HepG2 (cell line): ENCODE measurements at regions not wholly inside any gene's neighbourhood (a gene's known extent, or its start where the extent isn't known, plus 50 kb on each side); places are given as distances from the start of the nearest gene placed in this dataset.

Experiments used
- ATAC-seq: fragments of 200-7000 bp; cut with Tn5 transposase; 3 replicates; pipeline ENCODE4 v1.9.1; 2020; ENCODE audit warnings: mild to moderate bottlenecking, moderate library complexity
- BruUV-seq: library from RNA; stranded (reverse); fragments of 400-500 nt; replicated peaks from 2 replicates; lab custom pipeline; 2021; lab: Mats Ljungman, UMichigan
- CTCF ChIA-PET: fragments of 300-600 bp; formaldehyde crosslinking; extraction: SDS; loops from one replicate; lab custom pipeline; 2021; ENCODE audit warnings: low total read pairs, inconsistent platforms, low intra/inter-chr PET ratio; lab: Yijun Ruan, JAX
- POLR2A ChIA-PET: fragments of 350-600 bp; sonication (Branson Sonifier 250); formaldehyde crosslinking; loops from one replicate; lab custom pipeline; 2020; ENCODE audit warnings: antibody characterized with exemption, inconsistent platforms; lab: Yijun Ruan, JAX
- DNase-seq: peaks from one replicate; pipeline ENCODE4 v3.0.0-alpha.2; 2015; ENCODE audit warnings: low spot score
- FAIRE-seq: peaks from 3 replicates; lab custom pipeline; 2011; peaks lifted over from hg19 to GRCh38; lab: Jason Lieb, UNC
- H2AFZ ChIP-seq: one replicate; pipeline ENCODE4 v1.6.1; 2011; ENCODE audit warnings: low read length, inconsistent platforms
- H3K27ac ChIP-seq: fragments of 300-600 bp; 3 replicates; pipeline ENCODE4 v1.8.0; 2011; ENCODE audit warnings: mixed run types, mild to moderate bottlenecking, mixed read lengths, low read length, inconsistent platforms; ENCODE audit not compliant: insufficient read depth; ENCODE audit errors: extremely low read length
- H3K27me3 ChIP-seq, 2 experiments: fragments of 200-600 bp in 1 of 2; 2 replicates in 1 of 2; 3 replicates in 1 of 2; pipeline versions ENCODE4 v1.6.0 to v1.8.0; 2011; ENCODE audit warnings: low read length in 2 of 2, mild to moderate bottlenecking in 2 of 2, moderate library complexity in 2 of 2, inconsistent platforms in 1 of 2; ENCODE audit not compliant: insufficient read depth in 2 of 2, control insufficient read depth in 1 of 2
- H3K36me3 ChIP-seq, 2 experiments: fragments of 200-600 bp in 1 of 2; replicated peaks in 1 of 2; 2 replicates in 1 of 2; 3 replicates in 1 of 2; pipeline versions ENCODE4 v1.5.1 to v1.8.0; 2011; ENCODE audit warnings: low read length in 2 of 2, inconsistent platforms in 1 of 2; ENCODE audit not compliant: insufficient read depth in 2 of 2, control insufficient read depth in 1 of 2
- H3K4me1 ChIP-seq: 2 replicates; pipeline ENCODE4 v1.5.1; 2012; ENCODE audit warnings: low read length, inconsistent platforms; ENCODE audit not compliant: insufficient read depth
- H3K4me2 ChIP-seq: 2 replicates; pipeline ENCODE4 v1.6.0; 2011; ENCODE audit warnings: low read depth, low read length, inconsistent platforms
- H3K4me3 ChIP-seq, 3 experiments: fragments of 200-600 bp in 1 of 3; sonication (generic), shearing (Covaris generic) in 1 of 3; replicated peaks in 1 of 3; 2 replicates each; pipeline ENCODE4 v1.5.1; 2011 to 2016; ENCODE audit warnings: low read length in 3 of 3, inconsistent platforms in 2 of 3, low read depth in 2 of 3, mild to moderate bottlenecking in 2 of 3, control low read depth in 1 of 3, mixed read lengths in 1 of 3; ENCODE audit not compliant: insufficient read depth in 1 of 3
- H3K79me2 ChIP-seq: one replicate; pipeline ENCODE4 v1.6.1; 2011; ENCODE audit warnings: low read length, inconsistent platforms; ENCODE audit not compliant: insufficient read depth
- H3K9ac ChIP-seq: 2 replicates; pipeline ENCODE4 v1.6.0; 2011; ENCODE audit warnings: mild to moderate bottlenecking, low read depth, low read length, inconsistent platforms; ENCODE audit not compliant: insufficient read depth
- H3K9me3 ChIP-seq: 2 replicates; pipeline ENCODE4 v1.5.1; 2012; ENCODE audit warnings: mild to moderate bottlenecking, low read length
- H4K20me1 ChIP-seq: 2 replicates; pipeline ENCODE4 v1.6.0; 2011; ENCODE audit warnings: inconsistent platforms, mild to moderate bottlenecking, low read length, moderate library complexity; ENCODE audit not compliant: insufficient read depth
- ARNT2 ChIP-seq: sonication (generic); formaldehyde crosslinking; IDR thresholded peaks from 2 replicates; pipeline ENCODE4 v1.8.0; 2022; ENCODE audit warnings: mild to moderate bottlenecking, low read depth, missing genetic modification reagents, moderate library complexity
- BHLHE40 ChIP-seq: IDR thresholded peaks from 2 replicates; pipeline ENCODE4 v1.6.1; 2011; ENCODE audit warnings: low read length, improper control_type of control experiment
- DNMT3B ChIP-seq: conservative IDR thresholded peaks from 2 replicates; pipeline ENCODE4 v1.6.1; 2016; ENCODE audit warnings: missing biosample characterization, control low read depth
- HMG20B ChIP-seq: conservative IDR thresholded peaks from 2 replicates; pipeline ENCODE4 v1.6.1; 2016; ENCODE audit warnings: missing genetic modification reagents, missing compliant biosample characterization
- REL ChIP-seq: sonication (generic); formaldehyde crosslinking; conservative IDR thresholded peaks from 2 replicates; pipeline ENCODE4 v1.8.0; 2022; ENCODE audit warnings: mild to moderate bottlenecking, missing genetic modification reagents, moderate library complexity
- SIX4 ChIP-seq: sonication (generic); formaldehyde crosslinking; IDR thresholded peaks from 2 replicates; pipeline ENCODE4 v1.4.0; 2020; ENCODE audit warnings: missing genetic modification reagents
- ZNF121 ChIP-seq: sonication (generic); formaldehyde crosslinking; IDR thresholded peaks from 2 replicates; pipeline ENCODE4 v1.5.0; 2020; ENCODE audit warnings: mild to moderate bottlenecking, missing genetic modification reagents
- ZNF17 ChIP-seq: sonication (generic); formaldehyde crosslinking; IDR thresholded peaks from 2 replicates; pipeline ENCODE4 v1.5.0; 2020; ENCODE audit warnings: mild to moderate bottlenecking, missing genetic modification reagents
- ZNF468 ChIP-seq: sonication (generic); formaldehyde crosslinking; IDR thresholded peaks from 2 replicates; pipeline ENCODE4 v1.8.0; 2022; ENCODE audit warnings: mild to moderate bottlenecking, moderate library complexity, missing genetic modification reagents
- ZNF547 ChIP-seq: sonication (generic); formaldehyde crosslinking; IDR thresholded peaks from 2 replicates; pipeline ENCODE4 v1.5.1; 2020; ENCODE audit warnings: mild to moderate bottlenecking, missing genetic modification reagents
- ZNF558 ChIP-seq: sonication (generic); formaldehyde crosslinking; IDR thresholded peaks from 2 replicates; pipeline ENCODE4 v1.9.0; 2022; ENCODE audit warnings: mild to moderate bottlenecking, missing genetic modification reagents, borderline replicate concordance
- ZNF781 ChIP-seq: sonication (generic); formaldehyde crosslinking; IDR thresholded peaks from 2 replicates; pipeline ENCODE4 v1.5.1; 2020; ENCODE audit warnings: borderline replicate concordance, mild to moderate bottlenecking, missing genetic modification reagents; ENCODE audit errors: not compliant biosample characterization
- WGBS: methylation state at CpG from one replicate; pipeline ENCODE4 v1.1.6; 2017; ENCODE audit warnings: low lambda C conversion rate; 5-methylcytosine and 5-hydroxymethylcytosine counted together
- in situ Hi-C: cut with HindIII; loops from 2 replicates; pipeline ENCODE4 v1.10.0; 2017; ENCODE audit warnings: low pct_unique_long_range_greater_than_20kb; ENCODE audit not compliant: extremely low pct_ligation_motif_present
- intact Hi-C: fragments of 100-400 bp; cut with micrococcal nuclease; formaldehyde crosslinking; loops from one replicate; pipeline ENCODE4 v1.10.0; 2022; ENCODE audit not compliant: unreplicated experiment
- TF ChIP-seq, protein P1 (sequence below): sonication (generic); formaldehyde crosslinking; IDR thresholded peaks from 2 replicates; pipeline ENCODE4 v1.5.0; 2020; ENCODE audit warnings: mild to moderate bottlenecking, missing genetic modification reagents
- TF ChIP-seq, protein P2 (sequence below): sonication (generic); IDR thresholded peaks from 2 replicates; pipeline ENCODE4 v1.6.1; 2016; ENCODE audit warnings: low read depth, borderline replicate concordance

DNA sequence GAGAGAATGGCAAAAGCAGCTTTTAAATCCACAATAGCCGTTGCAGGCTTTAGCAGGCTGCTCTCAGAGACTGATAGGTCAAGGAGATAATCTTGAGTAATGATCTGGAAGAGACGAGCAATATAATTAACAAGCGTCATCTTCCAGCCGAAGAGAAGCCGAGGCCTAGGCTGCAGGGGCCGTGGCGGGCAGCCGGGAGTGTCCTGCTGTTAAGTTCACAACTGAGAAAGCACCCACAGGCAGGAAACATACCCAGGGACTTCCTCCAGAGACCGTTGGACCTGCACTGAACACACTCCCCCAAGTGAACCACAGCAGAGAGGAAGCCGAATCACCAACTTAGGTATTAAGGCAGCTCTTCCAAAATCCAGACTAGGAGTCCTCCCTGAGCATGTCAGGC is 182.3 kb downstream of the IRX2 start:
- ChIA-PET CTCF (no interaction called here), POLR2A (no interaction called here)
- Histone ChIP-seq H3K27me3 (peaks cover 3 to 15% of the 10 kb centered on the region in 2 experiments; a peak in 2 of 5 replicates), H3K79me2 (no peaks in the 10 kb centered on the region), H3K4me3 (no peak overlapping the region), H3K9ac (no peak overlapping the region)
- 10% methylated on average over 9 of the region's 10 CpGs for WGBS
- no peak for FAIRE-seq
- no TSS peak for BruUV-seq
- ATAC-seq = no peak
- in situ Hi-C loops = no loop called here
- TF ChIP-seq, protein P1, sequence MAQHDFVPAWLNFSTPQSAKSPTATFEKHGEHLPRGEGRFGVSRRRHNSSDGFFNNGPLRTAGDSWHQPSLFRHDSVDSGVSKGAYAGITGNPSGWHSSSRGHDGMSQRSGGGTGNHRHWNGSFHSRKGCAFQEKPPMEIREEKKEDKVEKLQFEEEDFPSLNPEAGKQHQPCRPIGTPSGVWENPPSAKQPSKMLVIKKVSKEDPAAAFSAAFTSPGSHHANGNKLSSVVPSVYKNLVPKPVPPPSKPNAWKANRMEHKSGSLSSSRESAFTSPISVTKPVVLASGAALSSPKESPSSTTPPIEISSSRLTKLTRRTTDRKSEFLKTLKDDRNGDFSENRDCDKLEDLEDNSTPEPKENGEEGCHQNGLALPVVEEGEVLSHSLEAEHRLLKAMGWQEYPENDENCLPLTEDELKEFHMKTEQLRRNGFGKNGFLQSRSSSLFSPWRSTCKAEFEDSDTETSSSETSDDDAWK (CRISPR knock-in tag) = no peak
- no peak for TF ChIP-seq BHLHE40
- TF ChIP-seq, all 625 proteins: peak for 0
- no peaks in the 10 kb centered on the region for H4K20me1 ChIP-seq
- no peaks in the 10 kb centered on the region for H3K36me3 ChIP-seq
- no peak overlapping the region for H2AFZ ChIP-seq
- intact Hi-C loops = no loop called here
- DNase-seq = no peak
- no peak overlapping the region for H3K27ac ChIP-seq
- H3K4me2 ChIP-seq = no peak overlapping the region
- H3K4me1 ChIP-seq = no peaks in the 10 kb centered on the region
- no peaks in the 10 kb centered on the region for H3K9me3 ChIP-seq

DNA sequence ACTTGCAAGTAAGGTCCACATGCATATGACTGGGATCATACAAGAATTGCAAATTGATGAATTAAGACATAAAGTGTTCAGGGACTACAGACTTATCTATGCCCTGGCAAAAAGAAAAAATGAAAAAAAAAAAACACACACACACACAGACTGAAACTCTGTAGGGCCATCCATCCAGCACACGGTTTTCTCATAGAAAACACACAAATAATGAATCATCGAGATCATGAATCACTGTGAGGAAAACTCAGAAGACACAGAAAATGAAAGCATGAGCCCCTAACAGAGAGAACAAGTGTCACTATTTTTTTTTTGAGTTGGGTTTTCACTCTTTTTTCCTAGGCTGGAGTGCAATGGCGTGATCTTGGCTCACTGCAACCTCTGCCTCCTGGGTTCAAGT is 185.2 kb downstream of the IRX2 start:
- WGBS = 1% methylated on average over 3 of the region's 3 CpGs
- H3K36me3 ChIP-seq = no peaks in the 10 kb centered on the region
- H2AFZ ChIP-seq = no peak overlapping the region
- no peak overlapping the region for H3K27ac ChIP-seq
- no peak overlapping the region for H3K4me2 ChIP-seq
- in situ Hi-C loops (no loop called here), intact Hi-C loops (no loop called here)
- no TSS peak for BruUV-seq
- no peak for ATAC-seq
- DNase-seq = no peak
- no peaks in the 10 kb centered on the region for H3K4me1 ChIP-seq
- H3K4me3 ChIP-seq = no peak overlapping the region
- TF ChIP-seq ZNF17 (CRISPR knock-in tag) (no peak), DNMT3B (CRISPR knock-in tag) (no peak), ZNF121 (CRISPR knock-in tag) (no peak), ZNF781 (CRISPR knock-in tag) (no peak), ZNF468 (no peak), ZNF558 (CRISPR knock-in tag) (no peak), SIX4 (CRISPR knock-in tag) (no peak), REL (CRISPR knock-in tag) (no peak), ZNF547 (CRISPR knock-in tag) (no peak), HMG20B (CRISPR knock-in tag) (no peak), ARNT2 (CRISPR knock-in tag) (no peak)
- TF ChIP-seq, protein P2, sequence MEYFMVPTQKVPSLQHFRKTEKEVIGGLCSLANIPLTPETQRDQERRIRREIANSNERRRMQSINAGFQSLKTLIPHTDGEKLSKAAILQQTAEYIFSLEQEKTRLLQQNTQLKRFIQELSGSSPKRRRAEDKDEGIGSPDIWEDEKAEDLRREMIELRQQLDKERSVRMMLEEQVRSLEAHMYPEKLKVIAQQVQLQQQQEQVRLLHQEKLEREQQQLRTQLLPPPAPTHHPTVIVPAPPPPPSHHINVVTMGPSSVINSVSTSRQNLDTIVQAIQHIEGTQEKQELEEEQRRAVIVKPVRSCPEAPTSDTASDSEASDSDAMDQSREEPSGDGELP = no peak
- H3K27me3 ChIP-seq = peaks cover 3 to 15% of the 10 kb centered on the region in 2 experiments; a peak in 2 of 5 replicates
- no peaks in the 10 kb centered on the region for H3K9me3 ChIP-seq
- H4K20me1 ChIP-seq = no peaks in the 10 kb centered on the region
- FAIRE-seq = no peak
- no peaks in the 10 kb centered on the region for H3K79me2 ChIP-seq
- ChIA-PET CTCF (no interaction called here), POLR2A (no interaction called here)
- no peak overlapping the region for H3K9ac ChIP-seq
